ENCODE measurements at regions not wholly inside any gene's neighbourhood (a gene's known extent, or its start where the extent isn't known, plus 50 kb on each side); places are given as distances from the start of the nearest gene placed in this dataset.
"Not testable (repeated sequence)": the region's sequence is repeated elsewhere in the genome, so short reads cannot be mapped to it uniquely, and the experiment has no call there.

DNA sequence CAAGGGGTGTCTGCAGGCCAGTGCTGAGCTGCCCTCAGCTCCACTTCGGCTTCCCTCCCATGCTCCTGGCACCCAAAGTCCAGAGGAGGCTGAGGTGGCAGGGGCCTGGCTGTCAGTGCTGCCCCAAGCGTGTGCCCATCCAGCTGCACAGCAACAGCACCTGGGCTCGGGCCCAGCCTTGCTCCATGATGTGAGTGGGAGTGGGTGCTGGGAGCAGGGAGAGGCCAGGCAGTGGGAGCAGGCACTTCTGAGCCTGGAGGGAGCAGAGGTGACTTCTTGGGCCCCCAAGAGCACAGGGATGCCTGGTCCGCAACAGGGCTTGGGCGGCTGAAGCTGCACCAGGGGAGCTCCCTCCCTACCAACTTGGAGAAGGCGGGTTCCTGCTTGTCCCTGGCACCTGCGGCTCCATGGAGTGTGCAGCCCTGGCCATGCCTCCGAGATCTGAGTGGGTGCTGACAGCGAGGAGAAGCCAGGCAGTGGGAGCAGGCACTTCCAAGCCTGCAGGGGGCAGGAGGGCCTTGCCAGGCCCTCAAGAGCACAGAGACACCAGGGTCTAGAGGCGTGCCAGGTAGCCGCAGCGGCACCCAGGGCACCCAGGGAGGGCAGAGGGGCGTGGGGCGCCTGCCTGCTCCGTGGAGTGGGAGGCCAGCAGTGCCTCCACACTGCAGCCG is 366.7 kb upstream of the SGO1 start:
- TF ChIP-seq, protein P1, sequence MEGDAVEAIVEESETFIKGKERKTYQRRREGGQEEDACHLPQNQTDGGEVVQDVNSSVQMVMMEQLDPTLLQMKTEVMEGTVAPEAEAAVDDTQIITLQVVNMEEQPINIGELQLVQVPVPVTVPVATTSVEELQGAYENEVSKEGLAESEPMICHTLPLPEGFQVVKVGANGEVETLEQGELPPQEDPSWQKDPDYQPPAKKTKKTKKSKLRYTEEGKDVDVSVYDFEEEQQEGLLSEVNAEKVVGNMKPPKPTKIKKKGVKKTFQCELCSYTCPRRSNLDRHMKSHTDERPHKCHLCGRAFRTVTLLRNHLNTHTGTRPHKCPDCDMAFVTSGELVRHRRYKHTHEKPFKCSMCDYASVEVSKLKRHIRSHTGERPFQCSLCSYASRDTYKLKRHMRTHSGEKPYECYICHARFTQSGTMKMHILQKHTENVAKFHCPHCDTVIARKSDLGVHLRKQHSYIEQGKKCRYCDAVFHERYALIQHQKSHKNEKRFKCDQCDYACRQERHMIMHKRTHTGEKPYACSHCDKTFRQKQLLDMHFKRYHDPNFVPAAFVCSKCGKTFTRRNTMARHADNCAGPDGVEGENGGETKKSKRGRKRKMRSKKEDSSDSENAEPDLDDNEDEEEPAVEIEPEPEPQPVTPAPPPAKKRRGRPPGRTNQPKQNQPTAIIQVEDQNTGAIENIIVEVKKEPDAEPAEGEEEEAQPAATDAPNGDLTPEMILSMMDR (IDR thresholded peaks at IDR 0.05; ENCODE audit: insufficient read depth, low read length, poor library complexity, severe bottlenecking), result no peak
- Histone ChIP-seq H3K27me3 (ENCODE audit: control insufficient read depth, insufficient read depth, low read length) (no peaks in the 10 kb centered on the region), H3K4me3 (ENCODE audit: low read depth, low read length) (no peak overlapping the region), H3K36me3 (ENCODE audit: control insufficient read depth, insufficient read depth, low read length) (no peaks in the 10 kb centered on the region)
- no peak for DNase-seq (ENCODE audit: low read depth)

DNA sequence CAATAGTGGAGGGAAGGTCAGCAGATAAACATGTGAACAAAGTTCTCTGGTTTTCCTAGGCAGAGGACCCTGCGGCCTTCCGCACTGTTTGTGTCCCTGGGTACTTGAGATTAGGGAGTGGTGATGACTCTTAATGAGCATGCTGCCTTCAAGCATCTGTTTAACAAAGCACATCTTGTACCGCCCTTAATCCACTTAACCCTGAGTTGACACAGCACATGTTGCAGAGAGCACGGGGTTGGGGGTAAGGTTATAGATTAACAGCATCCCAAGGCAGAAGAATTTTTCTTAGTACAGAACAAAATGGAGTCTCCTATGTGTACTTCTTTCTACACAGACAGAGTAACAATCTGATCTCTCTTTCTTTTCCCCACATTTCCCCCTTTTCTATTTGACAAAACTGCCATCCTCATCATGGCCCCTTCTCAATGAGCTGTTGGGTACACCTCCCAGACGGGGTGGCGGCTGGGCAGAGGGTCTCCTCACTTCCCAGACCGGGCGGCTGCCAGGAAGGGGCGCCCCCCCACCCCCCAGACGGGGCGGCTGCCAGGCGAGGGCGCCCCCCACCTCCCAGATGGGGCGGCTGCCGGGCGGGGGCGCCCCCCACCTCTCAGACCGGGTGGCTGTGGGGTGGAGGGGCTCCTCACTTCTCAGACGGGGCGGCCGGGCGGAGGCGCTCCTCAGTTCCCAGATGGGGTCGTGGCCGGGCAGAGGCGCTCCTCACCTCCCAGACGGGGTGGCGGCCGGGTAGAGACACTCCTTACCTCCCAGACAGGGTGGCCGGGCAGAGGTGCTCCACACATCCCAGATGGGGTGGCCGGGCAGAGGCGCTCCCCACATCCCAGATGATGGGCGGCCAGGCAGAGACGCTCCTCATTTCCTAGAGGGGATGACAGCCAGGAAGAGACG is 361.6 kb upstream of the SGO1 start:
- not testable (repeated sequence) for H3K36me3 ChIP-seq (ENCODE audit: control insufficient read depth, insufficient read depth, low read length); H3K4me3 ChIP-seq (ENCODE audit: low read depth, low read length); H3K27me3 ChIP-seq (ENCODE audit: control insufficient read depth, insufficient read depth, low read length); DNase-seq (ENCODE audit: low read depth)

DNA sequence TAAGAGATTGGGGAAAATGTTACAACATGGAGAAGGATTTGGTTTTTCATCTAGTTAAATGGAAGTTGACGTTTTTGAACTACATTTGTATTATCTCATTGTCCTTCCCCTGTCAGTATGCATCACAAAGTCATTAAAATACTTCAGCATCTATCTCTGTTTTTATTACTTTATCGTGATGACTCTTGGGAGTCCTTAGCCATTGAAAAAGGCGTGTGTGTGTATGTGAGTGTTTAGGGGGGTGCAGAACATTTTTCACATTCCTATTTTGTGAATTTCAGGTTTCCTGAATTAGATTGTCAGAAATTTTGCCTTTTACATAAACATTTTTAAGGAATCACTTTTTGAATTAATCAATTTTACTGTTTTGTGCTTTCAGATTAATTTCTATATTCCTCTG is 360.6 kb upstream of the SGO1 start:
- Histone ChIP-seq H3K4me3 (ENCODE audit: low read depth, low read length) (no peak overlapping the region), H3K36me3 (ENCODE audit: control insufficient read depth, insufficient read depth, low read length) (no peaks in the 10 kb centered on the region), H3K27me3 (ENCODE audit: control insufficient read depth, insufficient read depth, low read length) (no peaks in the 10 kb centered on the region)
- TF ChIP-seq, protein P1 (IDR thresholded peaks at IDR 0.05; ENCODE audit: insufficient read depth, low read length, poor library complexity, severe bottlenecking), result no peak
- DNase-seq (ENCODE audit: low read depth), result no peak

DNA sequence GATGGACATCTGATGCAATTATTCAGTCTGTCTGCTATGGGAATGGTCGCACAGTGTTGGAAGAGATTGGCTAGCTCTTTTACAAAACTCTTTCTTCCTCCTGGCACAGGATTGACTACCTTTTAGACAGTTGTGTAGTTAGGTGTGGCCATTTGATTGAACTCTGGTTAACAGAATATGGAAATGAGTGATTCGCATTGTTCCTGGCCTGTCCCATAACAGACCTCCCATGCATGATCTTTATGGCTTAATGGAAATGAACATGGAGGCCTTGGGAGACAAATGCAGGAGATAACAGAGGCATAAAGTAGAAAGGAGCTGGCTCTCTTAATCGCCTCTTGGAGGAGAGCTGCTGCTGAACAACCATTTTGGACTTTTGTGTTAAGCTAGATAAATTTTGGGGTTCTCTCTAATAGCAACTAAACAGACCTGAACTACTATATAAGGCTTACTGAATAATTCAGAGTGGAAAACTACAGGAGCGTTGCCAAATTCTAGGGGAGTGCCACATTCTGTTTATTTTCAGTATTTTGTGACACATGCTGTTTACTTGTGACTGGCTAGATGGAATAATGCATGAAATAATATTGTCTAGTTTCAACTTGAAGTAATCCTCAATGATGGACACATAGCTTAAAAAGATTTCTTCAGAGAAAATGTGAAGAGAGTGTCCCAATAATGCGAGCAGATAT is 357.7 kb upstream of the SGO1 start:
- TF ChIP-seq, protein P1 (IDR thresholded peaks at IDR 0.05; ENCODE audit: insufficient read depth, low read length, poor library complexity, severe bottlenecking), result no peak
- no peak overlapping the region for H3K4me3 ChIP-seq (ENCODE audit: low read depth, low read length)
- no peaks in the 10 kb centered on the region for H3K36me3 ChIP-seq (ENCODE audit: control insufficient read depth, insufficient read depth, low read length)
- H3K27me3 ChIP-seq (ENCODE audit: control insufficient read depth, insufficient read depth, low read length), result no peaks in the 10 kb centered on the region
- DNase-seq (ENCODE audit: low read depth), result no peak

DNA sequence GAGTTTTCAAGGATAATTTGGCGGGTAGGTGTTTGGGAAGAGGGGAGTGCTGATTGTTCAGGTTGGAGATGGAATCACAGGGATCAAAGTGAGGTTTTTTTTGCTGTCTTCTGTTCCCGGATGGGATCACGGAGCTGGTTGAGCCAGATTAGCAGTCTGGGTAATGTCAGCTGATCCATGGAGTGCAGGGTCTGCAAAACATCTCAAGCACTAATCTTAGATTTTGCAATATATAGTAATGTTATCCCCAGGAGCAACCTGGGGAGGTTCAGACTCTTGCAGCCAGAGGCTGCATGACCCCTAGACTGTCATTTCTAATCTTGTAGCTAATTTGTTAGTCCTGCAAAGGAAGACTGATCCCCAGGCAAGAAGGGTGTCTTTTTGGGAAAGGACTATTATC is 354.1 kb upstream of the SGO1 start:
- Histone ChIP-seq H3K27me3 (ENCODE audit: control insufficient read depth, insufficient read depth, low read length) (no peaks in the 10 kb centered on the region), H3K4me3 (ENCODE audit: low read depth, low read length) (no peak overlapping the region), H3K36me3 (ENCODE audit: control insufficient read depth, insufficient read depth, low read length) (no peaks in the 10 kb centered on the region)
- DNase-seq (ENCODE audit: low read depth), result no peak
- TF ChIP-seq, protein P1 (IDR thresholded peaks at IDR 0.05; ENCODE audit: insufficient read depth, low read length, poor library complexity, severe bottlenecking), result no peak

DNA sequence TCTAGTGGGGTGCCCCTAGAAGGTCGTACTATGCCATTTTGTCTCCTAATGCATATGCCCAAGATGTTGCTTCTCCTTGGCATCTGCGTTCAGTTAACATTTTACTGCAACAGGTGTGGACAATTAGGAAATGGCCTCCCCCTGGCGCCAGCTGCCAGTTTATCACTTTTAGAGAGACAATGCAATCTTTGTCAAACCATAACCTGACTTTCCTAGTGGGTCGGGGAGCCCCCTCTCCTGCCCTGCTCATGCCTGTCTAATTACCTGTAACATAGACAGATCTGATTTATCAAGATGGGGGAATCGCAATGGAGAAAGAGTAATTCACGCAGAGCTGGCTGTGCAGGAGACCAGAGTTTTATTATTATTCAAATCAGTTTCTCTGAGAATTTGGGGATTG is 353.7 kb upstream of the SGO1 start:
- TF ChIP-seq, protein P1 (IDR thresholded peaks at IDR 0.05; ENCODE audit: insufficient read depth, low read length, poor library complexity, severe bottlenecking), result no peak
- H3K4me3 ChIP-seq (ENCODE audit: low read depth, low read length), result no peak overlapping the region

More for the DNA sequence above, 353.7 kb upstream of the SGO1 start:
- Histone ChIP-seq H3K27me3 (ENCODE audit: control insufficient read depth, insufficient read depth, low read length) (no peaks in the 10 kb centered on the region), H3K36me3 (ENCODE audit: control insufficient read depth, insufficient read depth, low read length) (no peaks in the 10 kb centered on the region)
- DNase-seq (ENCODE audit: low read depth), result no peak
